ENCODE measurements at regions not wholly inside any gene's neighbourhood (a gene's known extent, or its start where the extent isn't known, plus 50 kb on each side); places are given as distances from the start of the nearest gene placed in this dataset.

- no peak for TF ChIP-seq EZH2 (IDR thresholded peaks at IDR 0.05; ENCODE audit: insufficient read depth, poor library complexity, severe bottlenecking)
- TF ChIP-seq EZH2phosphoT487 (IDR thresholded peaks at IDR 0.05; ENCODE audit: insufficient read depth, low read depth), result no peak
Measured at GRCh38 chr21:26280775-26281174, 110.2 kb upstream of the APP start.
